Right lobe of liver (tissue), 6 donors: ENCODE measurements at regions not wholly inside any gene's neighbourhood (a gene's known extent, or its start where the extent isn't known, plus 50 kb on each side); places are given as distances from the start of the nearest gene placed in this dataset.

Experiments
- ATAC-seq, 4 donors: fragments of 200-7000 bp; cut with Tn5 transposase; one replicate each; pipeline ENCODE4 v1.9.1; 2020; ENCODE audit warnings: mild to moderate bottlenecking in 4 of 4, moderate library complexity in 4 of 4
- DNase-seq, 3 donors: peaks; one replicate each; pipeline ENCODE4 v3.0.0-alpha.2; 2020
- H3K27ac ChIP-seq, 3 donors: fragments of 200-600 bp; one replicate each; pipeline ENCODE4 v1.8.0; 2022
- H3K27me3 ChIP-seq, 2 donors: fragments of 200-600 bp; one replicate each; pipeline ENCODE4 v1.8.0; 2022
- H3K36me3 ChIP-seq, 4 donors: fragments of 200-600 bp; sonication (generic) in 1 of 4; one replicate each; pipeline versions ENCODE4 v1.5.1 to v1.8.0; 2017 to 2022; ENCODE audit warnings: control low read depth in 1 of 4
- H3K4me1 ChIP-seq, 4 donors: fragments of 200-600 bp; sonication (generic) in 1 of 4; one replicate each; pipeline versions ENCODE4 v1.5.1 to v1.8.0; 2017 to 2022; ENCODE audit warnings: control low read depth in 1 of 4
- H3K4me3 ChIP-seq, 3 donors: fragments of 200-600 bp; one replicate each; pipeline ENCODE4 v1.8.0; 2022
- H3K9me3 ChIP-seq, 4 donors: fragments of 200-600 bp; sonication (generic) in 1 of 4; one replicate each; pipeline versions ENCODE4 v1.5.1 to v1.8.0; 2017 to 2022; ENCODE audit warnings: control low read depth in 1 of 4
- POLR2A ChIP-seq: fragments of 450-650 bp; IDR thresholded peaks from one replicate; pipeline ENCODE4 v1.6.1; 2017; ENCODE audit warnings: antibody characterized with exemption, mild to moderate bottlenecking
- WGBS: methylation state at CpG from one replicate; pipeline ENCODE4 v1.1.6; 2018; ENCODE audit warnings: low coverage, low lambda C conversion rate; ENCODE audit not compliant: insufficient coverage; ENCODE audit errors: missing lambda C conversion rate; 5-methylcytosine and 5-hydroxymethylcytosine counted together
- intact Hi-C, 2 donors: fragments of 100-400 bp; cut with DNase I; formaldehyde crosslinking; loops; one replicate each; pipeline versions ENCODE4 v1.11.2 to v1.14.1; 2022
- TF ChIP-seq, protein P1 (sequence below), 4 donors: fragments of 200-600 bp in 3 of 4; fragments of 450-650 bp in 1 of 4; IDR thresholded peaks; one replicate each; pipeline versions ENCODE4 v1.5.1 to v1.8.0; 2016 to 2022; ENCODE audit warnings: antibody characterized with exemption in 4 of 4, mild to moderate bottlenecking in 2 of 4
- donor health status: DM: no; HTN: yes; CAD: no.
- donor health status: DM: no; HTN: no; CAD: no.
- donor health status: DM: no; HTN: no; CAD: no.
- donor health status: DM: no; HTN: yes; CAD: no.
- donor health status: DM: no; HTN: yes; CAD: no.

DNA sequence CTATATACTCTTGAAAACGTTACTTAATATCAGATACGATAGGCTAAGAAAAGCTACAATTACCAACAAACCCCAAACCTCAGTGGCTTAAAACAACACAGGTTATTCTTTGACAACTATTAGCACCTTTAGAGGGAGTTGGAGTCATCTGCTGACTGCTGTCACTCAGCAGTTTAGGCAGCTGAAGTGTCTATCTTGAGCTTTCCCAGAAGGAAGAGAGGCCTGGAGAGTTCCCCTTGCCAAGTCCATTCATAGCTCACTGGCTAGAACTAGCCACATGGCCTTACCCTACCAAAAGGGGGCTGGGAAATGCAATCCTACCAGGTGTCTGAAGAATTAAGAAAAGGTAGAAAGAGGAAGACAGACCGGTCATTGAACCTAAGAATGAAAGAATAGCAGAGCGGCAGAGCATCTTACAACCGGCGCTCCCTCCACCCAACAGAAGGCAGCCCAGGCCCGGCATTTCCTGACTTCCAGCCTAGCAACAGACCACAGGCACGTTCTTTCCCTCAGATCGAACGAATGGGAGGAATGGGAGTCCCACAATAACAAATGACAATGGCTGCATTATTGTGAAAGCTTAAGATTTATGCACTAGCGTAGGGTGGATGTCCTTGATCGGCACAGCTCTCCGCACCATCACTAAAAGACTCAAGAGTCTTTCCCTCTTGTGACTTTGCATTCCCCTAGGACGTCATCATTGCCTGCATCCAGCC, 211.2 kb upstream of the CTAGE1 start:
- Histone ChIP-seq H3K4me1 (peaks cover 0 to 13% (median 6%) of the 10 kb centered on the region in 4 donors), H3K9me3 (no peaks in the 10 kb centered on the region), H3K27ac (no peak overlapping the region), H3K36me3 (no peaks in the 10 kb centered on the region), H3K4me3 (no peak overlapping the region), H3K27me3 (no peaks in the 10 kb centered on the region)
- WGBS: 71% methylated on average over 14 of the region's 14 CpGs
- DNase-seq (no peak), ATAC-seq (no peak)
- intact Hi-C loops: no loop called here
- TF ChIP-seq, protein P1, sequence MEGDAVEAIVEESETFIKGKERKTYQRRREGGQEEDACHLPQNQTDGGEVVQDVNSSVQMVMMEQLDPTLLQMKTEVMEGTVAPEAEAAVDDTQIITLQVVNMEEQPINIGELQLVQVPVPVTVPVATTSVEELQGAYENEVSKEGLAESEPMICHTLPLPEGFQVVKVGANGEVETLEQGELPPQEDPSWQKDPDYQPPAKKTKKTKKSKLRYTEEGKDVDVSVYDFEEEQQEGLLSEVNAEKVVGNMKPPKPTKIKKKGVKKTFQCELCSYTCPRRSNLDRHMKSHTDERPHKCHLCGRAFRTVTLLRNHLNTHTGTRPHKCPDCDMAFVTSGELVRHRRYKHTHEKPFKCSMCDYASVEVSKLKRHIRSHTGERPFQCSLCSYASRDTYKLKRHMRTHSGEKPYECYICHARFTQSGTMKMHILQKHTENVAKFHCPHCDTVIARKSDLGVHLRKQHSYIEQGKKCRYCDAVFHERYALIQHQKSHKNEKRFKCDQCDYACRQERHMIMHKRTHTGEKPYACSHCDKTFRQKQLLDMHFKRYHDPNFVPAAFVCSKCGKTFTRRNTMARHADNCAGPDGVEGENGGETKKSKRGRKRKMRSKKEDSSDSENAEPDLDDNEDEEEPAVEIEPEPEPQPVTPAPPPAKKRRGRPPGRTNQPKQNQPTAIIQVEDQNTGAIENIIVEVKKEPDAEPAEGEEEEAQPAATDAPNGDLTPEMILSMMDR (IDR thresholded peaks at IDR 0.05): no peak
- TF ChIP-seq POLR2A: no peak

DNA sequence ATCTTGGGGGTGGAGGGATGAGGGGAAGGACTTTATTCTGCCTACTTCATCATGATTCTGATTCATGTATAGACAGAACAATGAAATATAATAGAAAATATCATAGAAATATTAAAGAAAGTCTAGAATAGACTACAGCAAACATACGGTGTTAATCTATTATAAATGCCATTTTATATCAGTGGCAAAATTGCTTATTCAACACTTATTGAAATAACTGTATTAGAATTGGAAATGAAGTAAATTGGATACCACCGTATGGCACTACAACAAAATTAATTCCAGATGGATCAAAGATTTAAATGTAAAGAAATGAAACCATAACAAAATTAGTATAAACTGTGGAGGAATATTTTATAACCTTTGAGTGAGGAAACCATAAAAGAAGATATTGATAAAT, 213.3 kb upstream of the CTAGE1 start:
- 92% methylated on average over 2 of the region's 2 CpGs for WGBS
- H3K9me3 ChIP-seq: no peaks in the 10 kb centered on the region
- no peak overlapping the region for H3K27ac ChIP-seq
- DNase-seq: no peak
- no peak overlapping the region for H3K4me3 ChIP-seq
- no peak for ATAC-seq
- intact Hi-C loops: no loop called here
- no peaks in the 10 kb centered on the region for H3K27me3 ChIP-seq
- H3K4me1 ChIP-seq: peaks cover 0 to 7% (median 3%) of the 10 kb centered on the region in 4 donors
- H3K36me3 ChIP-seq: no peaks in the 10 kb centered on the region
- TF ChIP-seq, protein P1 (IDR thresholded peaks at IDR 0.05): no peak
- no peak for TF ChIP-seq POLR2A

DNA sequence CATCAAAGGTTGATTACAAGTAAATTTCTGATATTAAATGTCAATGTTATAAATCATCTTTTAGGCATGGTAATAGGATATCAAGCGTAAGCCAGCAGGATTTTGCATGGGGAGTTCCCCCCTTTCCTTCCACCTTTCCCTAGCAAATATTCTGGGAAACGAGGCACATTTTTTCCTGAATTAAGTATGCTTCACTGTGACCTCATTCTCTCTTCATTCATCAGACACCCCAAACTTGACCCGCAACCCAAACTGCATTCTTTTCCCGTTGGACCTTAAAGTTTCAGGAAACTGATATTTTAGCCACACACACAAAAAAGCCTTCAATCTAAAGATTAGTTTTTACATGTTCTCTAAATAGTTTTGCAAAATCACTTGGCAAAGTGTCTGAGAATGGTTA, 214.5 kb upstream of the CTAGE1 start:
- ATAC-seq: peak in 1 of 4 donors; percentile 27
- H3K9me3 ChIP-seq: no peaks in the 10 kb centered on the region
- 53% methylated on average over 4 of the region's 4 CpGs for WGBS
- DNase-seq: no peak
- H3K27ac ChIP-seq: no peak overlapping the region
- H3K36me3 ChIP-seq: no peaks in the 10 kb centered on the region
- TF ChIP-seq POLR2A: no peak
- TF ChIP-seq, protein P1 (IDR thresholded peaks at IDR 0.05): no peak
- intact Hi-C loops: no loop called here
- no peaks in the 10 kb centered on the region for H3K27me3 ChIP-seq
- no peak overlapping the region for H3K4me3 ChIP-seq
- H3K4me1 ChIP-seq: no peaks in the 10 kb centered on the region

DNA sequence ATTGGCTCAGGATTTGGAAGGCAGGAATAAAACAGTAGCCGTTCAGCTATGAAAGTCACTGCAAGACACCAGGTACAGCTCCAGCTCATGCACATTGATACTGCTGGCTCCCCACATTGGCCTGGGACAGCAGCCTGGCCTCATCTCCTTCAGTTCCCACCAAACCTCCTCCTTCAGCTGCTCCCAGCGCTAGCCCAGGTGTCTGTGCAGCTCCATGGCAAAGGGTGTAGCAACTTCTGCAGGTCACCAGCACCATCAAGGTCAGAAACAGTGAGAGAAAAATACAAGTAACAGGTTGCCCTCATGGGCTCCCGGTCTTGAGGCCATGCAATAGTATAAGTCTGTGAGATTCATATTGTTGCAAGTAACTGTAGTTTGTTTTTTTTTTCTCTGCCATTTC, 216.7 kb upstream of the CTAGE1 start:
- Histone ChIP-seq H3K4me3 (no peak overlapping the region), H3K27me3 (no peaks in the 10 kb centered on the region), H3K36me3 (no peaks in the 10 kb centered on the region), H3K4me1 (no peaks in the 10 kb centered on the region), H3K27ac (no peak overlapping the region), H3K9me3 (no peaks in the 10 kb centered on the region)
- ATAC-seq (no peak), DNase-seq (no peak)
- WGBS: 100% methylated on average over 1 of the region's 3 CpGs
- intact Hi-C loops: no loop called here
- TF ChIP-seq POLR2A: no peak
- TF ChIP-seq, protein P1 (IDR thresholded peaks at IDR 0.05): no peak
